ENCODE measurements at regions not wholly inside any gene's neighbourhood (a gene's known extent, or its start where the extent isn't known, plus 50 kb on each side); places are given as distances from the start of the nearest gene placed in this dataset.

- TF ChIP-seq CTCF (conservative IDR thresholded peaks at IDR 0.05 in 1 of 2, IDR thresholded peaks at IDR 0.05 in 1 of 2; ENCODE audit: low read depth in 1 of 2, low read length in 2 of 2) (no peak), EZH2 (IDR thresholded peaks at IDR 0.05; ENCODE audit: low read length, missing control alignments) (no peak)
Measured at GRCh38 chrX:107551546-107551945, 76.8 kb upstream of the PRPS1 start.

Data from fibroblast of lung (primary cell).